GM12878 (cell line): ENCODE measurements at regions not wholly inside any gene's neighbourhood (a gene's known extent, or its start where the extent isn't known, plus 50 kb on each side); places are given as distances from the start of the nearest gene placed in this dataset.

Experiments
- CBX5 ChIP-seq: sonication (generic); IDR thresholded peaks from 2 replicates; pipeline ENCODE4 v1.6.1; 2016; ENCODE audit warnings: low read depth, moderate library complexity, mild to moderate bottlenecking, inconsistent platforms
- E2F4 ChIP-seq: IDR thresholded peaks from 2 replicates; pipeline ENCODE4 v1.6.1; 2012; ENCODE audit warnings: low read depth, low read length, improper control_type of control experiment
- EZH2 ChIP-seq: IDR thresholded peaks from 2 replicates; pipeline ENCODE4 v1.6.1; 2012; ENCODE audit warnings: low read depth, mild to moderate bottlenecking, control low read depth, inconsistent platforms, low read length, borderline replicate concordance; ENCODE audit not compliant: control insufficient read depth
- FOXM1 ChIP-seq: IDR thresholded peaks from 2 replicates; pipeline ENCODE4 v1.6.1; 2012; ENCODE audit warnings: low read depth, mild to moderate bottlenecking, inconsistent platforms, low read length, moderate library complexity
- SREBF2 ChIP-seq: IDR thresholded peaks from 2 replicates; pipeline ENCODE4 v1.6.1; 2012; ENCODE audit warnings: mild to moderate bottlenecking, low read length
- SUZ12 ChIP-seq: fragments of 200-600 bp; sonication (generic); IDR thresholded peaks from one replicate; pipeline ENCODE4 v1.6.1; 2018; ENCODE audit warnings: antibody characterized with exemption, mild to moderate bottlenecking; ENCODE audit not compliant: unreplicated experiment
- ZBTB4 ChIP-seq: fragments of 450-650 bp; formaldehyde crosslinking; IDR thresholded peaks from 2 replicates; pipeline ENCODE4 v1.4.0; 2022; ENCODE audit warnings: mild to moderate bottlenecking, moderate library complexity

GRCh38 chr18:78492813-78493371 lies 486.7 kb upstream of the SALL3 start:
- TF ChIP-seq SREBF2 (no peak), FOXM1 (no peak), EZH2 (no peak), CBX5 (no peak), ZBTB4 (CRISPR knock-in tag) (no peak), E2F4 (no peak), SUZ12 (no peak)
